ENCODE measurements at regions not wholly inside any gene's neighbourhood (a gene's known extent, or its start where the extent isn't known, plus 50 kb on each side); places are given as distances from the start of the nearest gene placed in this dataset.

- ChIA-PET CTCF (no interaction called here), POLR2A (ENCODE audit: low non-redundant PET) (no interaction called here)
- no peak overlapping the region for H3K27ac ChIP-seq
- no peak for DNase-seq (ENCODE audit: low spot score)
- TF ChIP-seq, protein P1, sequence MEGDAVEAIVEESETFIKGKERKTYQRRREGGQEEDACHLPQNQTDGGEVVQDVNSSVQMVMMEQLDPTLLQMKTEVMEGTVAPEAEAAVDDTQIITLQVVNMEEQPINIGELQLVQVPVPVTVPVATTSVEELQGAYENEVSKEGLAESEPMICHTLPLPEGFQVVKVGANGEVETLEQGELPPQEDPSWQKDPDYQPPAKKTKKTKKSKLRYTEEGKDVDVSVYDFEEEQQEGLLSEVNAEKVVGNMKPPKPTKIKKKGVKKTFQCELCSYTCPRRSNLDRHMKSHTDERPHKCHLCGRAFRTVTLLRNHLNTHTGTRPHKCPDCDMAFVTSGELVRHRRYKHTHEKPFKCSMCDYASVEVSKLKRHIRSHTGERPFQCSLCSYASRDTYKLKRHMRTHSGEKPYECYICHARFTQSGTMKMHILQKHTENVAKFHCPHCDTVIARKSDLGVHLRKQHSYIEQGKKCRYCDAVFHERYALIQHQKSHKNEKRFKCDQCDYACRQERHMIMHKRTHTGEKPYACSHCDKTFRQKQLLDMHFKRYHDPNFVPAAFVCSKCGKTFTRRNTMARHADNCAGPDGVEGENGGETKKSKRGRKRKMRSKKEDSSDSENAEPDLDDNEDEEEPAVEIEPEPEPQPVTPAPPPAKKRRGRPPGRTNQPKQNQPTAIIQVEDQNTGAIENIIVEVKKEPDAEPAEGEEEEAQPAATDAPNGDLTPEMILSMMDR (conservative IDR thresholded peaks at IDR 0.05; ENCODE audit: low read depth), result no peak
Observed at GRCh38 chr14:22081337-22081736, 407.7 kb upstream of the OR4E1 start.

DNA sequence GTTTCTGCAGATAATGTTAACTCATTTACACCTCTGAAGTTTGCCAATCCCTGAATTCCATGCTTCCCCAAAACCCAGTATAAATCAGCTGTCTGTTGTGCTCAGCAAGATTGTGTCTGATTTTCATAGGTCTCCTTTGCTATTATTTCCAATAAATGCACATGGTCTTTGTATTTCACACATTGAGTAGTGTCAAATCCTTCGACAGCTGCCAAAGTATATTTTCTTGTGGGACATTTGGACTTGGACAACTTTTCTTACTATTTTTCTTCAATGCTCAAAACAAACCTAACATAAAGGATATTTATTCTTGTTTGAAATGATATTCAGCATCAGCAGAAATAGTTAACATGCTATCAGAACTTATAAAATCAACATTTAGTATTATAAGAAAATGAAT is 406.1 kb upstream of the OR4E1 start:
- ChIA-PET POLR2A (ENCODE audit: low non-redundant PET) (no interaction called here), CTCF (no interaction called here)
- no peak for DNase-seq (ENCODE audit: low spot score)
- TF ChIP-seq, protein P1 (conservative IDR thresholded peaks at IDR 0.05; ENCODE audit: low read depth), result no peak
- H3K27ac ChIP-seq, result no peak overlapping the region

DNA sequence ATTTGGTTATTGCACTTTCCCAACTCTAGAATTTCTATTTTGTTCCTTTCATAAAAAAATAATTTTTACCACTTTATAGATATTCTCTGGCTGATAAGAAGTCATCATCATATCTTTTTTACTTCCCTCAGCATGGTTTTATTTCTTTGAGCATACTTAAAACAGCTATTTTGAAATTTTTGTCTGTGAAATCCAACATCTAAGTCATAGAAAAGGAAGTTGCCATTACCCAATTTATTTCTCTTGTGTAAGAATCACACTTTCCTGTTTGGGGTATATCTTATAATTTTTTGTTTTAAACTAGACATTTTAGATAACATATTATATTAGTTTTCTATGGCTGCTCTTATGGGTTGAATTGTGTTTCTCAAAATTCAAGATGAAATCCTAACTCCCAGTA is 400.2 kb upstream of the OR4E1 start:
- POLR2A ChIA-PET (ENCODE audit: low non-redundant PET), result no interaction called here

DNA sequence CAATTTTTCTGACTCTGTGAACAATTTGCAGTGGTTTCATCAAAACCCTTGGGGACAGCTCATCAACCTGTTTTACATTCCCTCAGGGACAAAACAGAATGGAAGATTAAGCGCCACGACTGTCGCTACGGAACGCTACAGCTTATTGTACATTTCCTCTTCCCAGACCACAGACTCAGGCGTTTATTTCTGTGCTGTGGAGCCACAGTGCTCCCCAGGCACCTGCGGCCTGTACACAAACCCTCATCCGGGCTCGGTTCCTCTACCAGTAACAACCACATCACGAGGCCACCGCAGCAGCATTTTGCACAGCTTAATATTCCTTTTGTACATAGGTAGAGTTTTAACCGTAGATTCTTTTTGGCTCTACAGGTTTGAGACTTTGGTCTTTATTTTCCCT is 397.4 kb upstream of the OR4E1 start:
- POLR2A ChIA-PET (ENCODE audit: low non-redundant PET), result no interaction called here
- TF ChIP-seq, protein P1 (conservative IDR thresholded peaks at IDR 0.05; ENCODE audit: low read depth), result no peak
- DNase-seq (ENCODE audit: low spot score), result no peak

More for the DNA sequence above, 400.2 kb upstream of the OR4E1 start:
- TF ChIP-seq, protein P1 (conservative IDR thresholded peaks at IDR 0.05; ENCODE audit: low read depth), result no peak
- DNase-seq (ENCODE audit: low spot score), result no peak
- CTCF ChIA-PET, result interaction anchor here (0.7 kb wide), 1 partner anchor 86 kb away, joined by 3 read pairs; no protein-coding TSS in a partner anchor
- no peak overlapping the region for H3K27ac ChIP-seq

DNA sequence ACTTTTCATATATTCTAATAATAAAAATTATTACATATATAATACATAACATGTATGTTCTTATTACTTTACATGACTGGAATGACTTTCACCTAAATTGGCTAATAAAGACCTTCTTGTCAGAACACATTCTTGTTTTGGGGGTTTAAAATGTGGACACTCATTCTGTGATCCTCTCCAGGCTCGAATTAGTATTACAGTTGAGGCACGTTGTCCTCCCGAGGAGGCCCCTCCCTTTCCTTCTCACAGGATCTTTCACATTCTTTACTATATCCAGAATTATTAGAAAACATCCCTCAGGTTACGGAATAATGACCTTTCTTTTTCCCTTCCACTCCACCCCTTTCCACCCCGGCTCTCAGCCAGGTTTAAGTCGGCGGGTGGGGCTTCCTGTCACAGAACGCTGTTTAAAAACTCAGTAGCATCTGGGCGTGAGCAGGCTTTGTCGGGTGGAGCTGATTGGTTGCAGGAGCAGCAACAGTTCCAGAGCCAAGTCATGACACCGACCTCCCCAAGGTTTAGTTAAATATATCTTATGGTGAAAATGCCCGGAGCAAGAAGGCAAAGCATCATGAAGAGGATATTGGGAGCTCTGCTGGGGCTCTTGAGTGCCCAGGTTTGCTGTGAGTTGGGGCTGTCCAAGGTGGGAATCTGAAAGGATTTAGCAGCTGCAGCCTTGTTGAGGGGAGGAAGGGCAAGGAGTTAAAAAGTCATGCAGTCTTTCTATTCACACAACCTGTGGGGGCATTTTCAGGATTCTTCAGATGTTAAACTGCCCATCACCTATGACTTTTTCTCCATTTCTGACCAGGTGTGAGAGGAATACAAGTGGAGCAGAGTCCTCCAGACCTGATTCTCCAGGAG is 396.7 kb upstream of the OR4E1 start:
- ChIA-PET POLR2A (ENCODE audit: low non-redundant PET) (no interaction called here), CTCF (no interaction called here)
- peak; percentile 29 for DNase-seq (ENCODE audit: low spot score)
- TF ChIP-seq, protein P1 (conservative IDR thresholded peaks at IDR 0.05; ENCODE audit: low read depth), result no peak
- H3K27ac ChIP-seq, result peak overlapping the region; percentile 34; the same call in 1 of the 2 replicates

More for the DNA sequence above, 397.4 kb upstream of the OR4E1 start:
- CTCF ChIA-PET, result no interaction called here
- H3K27ac ChIP-seq, result peak overlapping the region; percentile 34; the same call in 1 of the 2 replicates

GRCh38 chr14:22065347-22065746 is 391.7 kb upstream of the OR4E1 start:
- TF ChIP-seq, protein P1 (conservative IDR thresholded peaks at IDR 0.05; ENCODE audit: low read depth), result no peak
- POLR2A ChIA-PET (ENCODE audit: low non-redundant PET), result no interaction called here
- CTCF ChIA-PET, result interaction anchor here (0.6 kb wide), 1 partner anchor 11 kb away, joined by 3 read pairs; no protein-coding TSS in a partner anchor
- DNase-seq (ENCODE audit: low spot score), result no peak
- no peak overlapping the region for H3K27ac ChIP-seq
